ENCODE measurements at regions not wholly inside any gene's neighbourhood (a gene's known extent, or its start where the extent isn't known, plus 50 kb on each side); places are given as distances from the start of the nearest gene placed in this dataset.

DNA sequence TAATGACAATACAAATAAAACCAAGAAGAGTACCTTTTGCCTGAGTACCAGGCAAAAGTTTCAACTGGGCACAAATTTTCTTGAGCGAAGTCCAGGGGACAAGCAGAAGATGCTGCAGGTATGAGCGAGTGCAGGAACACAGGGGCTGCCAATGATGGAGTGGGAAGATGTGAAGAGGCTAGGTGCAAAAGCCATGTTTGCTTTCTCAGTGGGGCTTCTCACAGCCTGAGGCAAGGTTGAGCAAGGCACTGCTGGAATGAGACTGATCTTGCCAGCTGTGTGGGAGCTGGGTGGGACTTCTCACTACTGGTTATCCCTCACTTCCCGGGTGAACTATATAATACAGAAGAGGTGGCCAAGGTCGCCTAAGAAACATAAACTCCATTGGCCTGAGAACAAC lies 1200.7 kb downstream of the SLITRK1 start:
- TF ChIP-seq, protein P1, sequence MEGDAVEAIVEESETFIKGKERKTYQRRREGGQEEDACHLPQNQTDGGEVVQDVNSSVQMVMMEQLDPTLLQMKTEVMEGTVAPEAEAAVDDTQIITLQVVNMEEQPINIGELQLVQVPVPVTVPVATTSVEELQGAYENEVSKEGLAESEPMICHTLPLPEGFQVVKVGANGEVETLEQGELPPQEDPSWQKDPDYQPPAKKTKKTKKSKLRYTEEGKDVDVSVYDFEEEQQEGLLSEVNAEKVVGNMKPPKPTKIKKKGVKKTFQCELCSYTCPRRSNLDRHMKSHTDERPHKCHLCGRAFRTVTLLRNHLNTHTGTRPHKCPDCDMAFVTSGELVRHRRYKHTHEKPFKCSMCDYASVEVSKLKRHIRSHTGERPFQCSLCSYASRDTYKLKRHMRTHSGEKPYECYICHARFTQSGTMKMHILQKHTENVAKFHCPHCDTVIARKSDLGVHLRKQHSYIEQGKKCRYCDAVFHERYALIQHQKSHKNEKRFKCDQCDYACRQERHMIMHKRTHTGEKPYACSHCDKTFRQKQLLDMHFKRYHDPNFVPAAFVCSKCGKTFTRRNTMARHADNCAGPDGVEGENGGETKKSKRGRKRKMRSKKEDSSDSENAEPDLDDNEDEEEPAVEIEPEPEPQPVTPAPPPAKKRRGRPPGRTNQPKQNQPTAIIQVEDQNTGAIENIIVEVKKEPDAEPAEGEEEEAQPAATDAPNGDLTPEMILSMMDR (IDR thresholded peaks at IDR 0.05; ENCODE audit: unreplicated experiment), result no peak
- peaks cover 18% of the 10 kb centered on the region for H3K9me3 Mint-ChIP-seq (ENCODE audit: unreplicated experiment)
- H3K27ac Mint-ChIP-seq (ENCODE audit: low read depth, unreplicated experiment), result no peak overlapping the region
- intact Hi-C loops (cut with micrococcal nuclease), result no loop called here
- ChIA-PET POLR2A (no interaction called here), CTCF (no interaction called here)
- H3K4me1 Mint-ChIP-seq (ENCODE audit: insufficient read depth, unreplicated experiment), result no peaks in the 10 kb centered on the region
- peak; percentile 20 for DNase-seq (ENCODE audit: unreplicated experiment)
- no peaks in the 10 kb centered on the region for H3K27me3 Mint-ChIP-seq (ENCODE audit: insufficient read depth, unreplicated experiment)
- no TSS peak for BruUV-seq (replicated peaks)
- no peaks in the 10 kb centered on the region for H3K36me3 Mint-ChIP-seq (ENCODE audit: insufficient read depth, unreplicated experiment)
- no peak overlapping the region for H3K4me3 Mint-ChIP-seq (ENCODE audit: unreplicated experiment)

DNA sequence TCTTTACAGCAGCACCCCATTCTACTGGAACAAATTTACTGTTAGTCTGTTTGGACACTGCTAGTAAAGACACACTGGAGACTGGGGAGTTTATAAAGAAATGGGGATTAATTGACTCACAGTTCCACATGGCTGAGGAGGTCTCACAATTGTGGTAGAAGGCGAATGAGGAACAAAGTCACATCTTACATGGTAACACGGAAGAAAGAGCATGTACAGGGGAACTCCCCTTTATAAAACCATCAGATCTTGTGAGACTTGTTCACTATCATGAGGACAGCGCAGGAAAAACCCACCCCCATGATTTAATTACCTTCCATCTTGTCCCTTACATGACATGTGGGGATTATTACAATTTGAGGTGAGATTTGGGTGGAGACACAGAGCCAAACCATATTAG lies 1204.2 kb downstream of the SLITRK1 start:
- intact Hi-C loops (cut with micrococcal nuclease), result no loop called here
- no TSS peak for BruUV-seq (replicated peaks)
- peaks cover 11% of the 10 kb centered on the region for H3K9me3 Mint-ChIP-seq (ENCODE audit: unreplicated experiment)
- H3K4me1 Mint-ChIP-seq (ENCODE audit: insufficient read depth, unreplicated experiment), result no peaks in the 10 kb centered on the region
- no peaks in the 10 kb centered on the region for H3K36me3 Mint-ChIP-seq (ENCODE audit: insufficient read depth, unreplicated experiment)
- TF ChIP-seq, protein P1 (IDR thresholded peaks at IDR 0.05; ENCODE audit: unreplicated experiment), result no peak
- POLR2A ChIA-PET, result no interaction called here
- no peak overlapping the region for H3K4me3 Mint-ChIP-seq (ENCODE audit: unreplicated experiment)
- CTCF ChIA-PET, result no interaction called here
- DNase-seq (ENCODE audit: unreplicated experiment), result no peak
- no peak overlapping the region for H3K27ac Mint-ChIP-seq (ENCODE audit: low read depth, unreplicated experiment)
- no peaks in the 10 kb centered on the region for H3K27me3 Mint-ChIP-seq (ENCODE audit: insufficient read depth, unreplicated experiment)

DNA sequence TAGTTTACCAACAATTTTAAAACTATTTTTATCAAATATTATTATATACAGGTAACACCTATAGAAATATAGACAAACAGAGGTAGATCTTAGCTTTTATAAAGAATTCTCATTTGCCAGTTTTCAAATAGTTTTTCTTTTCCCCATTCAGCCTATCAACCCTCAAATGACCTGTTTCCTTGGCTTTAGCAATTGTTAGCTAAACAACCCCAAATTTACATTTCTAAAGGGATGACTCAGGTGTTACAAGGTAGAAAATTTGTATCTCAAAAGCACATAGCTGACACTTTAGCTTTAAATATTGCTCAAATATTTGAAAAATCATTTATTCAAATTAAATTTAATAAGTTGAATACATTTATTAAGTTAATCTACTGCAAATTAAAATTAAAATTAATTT lies 1207.2 kb downstream of the SLITRK1 start:
- intact Hi-C loops (cut with micrococcal nuclease), result no loop called here
- H3K9me3 Mint-ChIP-seq (ENCODE audit: unreplicated experiment), result peaks cover 8% of the 10 kb centered on the region
- H3K36me3 Mint-ChIP-seq (ENCODE audit: insufficient read depth, unreplicated experiment), result no peaks in the 10 kb centered on the region
- no peak overlapping the region for H3K27ac Mint-ChIP-seq (ENCODE audit: low read depth, unreplicated experiment)
- CTCF ChIA-PET, result no interaction called here
- POLR2A ChIA-PET, result no interaction called here
- TF ChIP-seq, protein P1 (IDR thresholded peaks at IDR 0.05; ENCODE audit: unreplicated experiment), result no peak
- no TSS peak for BruUV-seq (replicated peaks)
- DNase-seq (ENCODE audit: unreplicated experiment), result no peak
- H3K27me3 Mint-ChIP-seq (ENCODE audit: insufficient read depth, unreplicated experiment), result no peaks in the 10 kb centered on the region
- H3K4me1 Mint-ChIP-seq (ENCODE audit: insufficient read depth, unreplicated experiment), result no peaks in the 10 kb centered on the region
- no peak overlapping the region for H3K4me3 Mint-ChIP-seq (ENCODE audit: unreplicated experiment)

DNA sequence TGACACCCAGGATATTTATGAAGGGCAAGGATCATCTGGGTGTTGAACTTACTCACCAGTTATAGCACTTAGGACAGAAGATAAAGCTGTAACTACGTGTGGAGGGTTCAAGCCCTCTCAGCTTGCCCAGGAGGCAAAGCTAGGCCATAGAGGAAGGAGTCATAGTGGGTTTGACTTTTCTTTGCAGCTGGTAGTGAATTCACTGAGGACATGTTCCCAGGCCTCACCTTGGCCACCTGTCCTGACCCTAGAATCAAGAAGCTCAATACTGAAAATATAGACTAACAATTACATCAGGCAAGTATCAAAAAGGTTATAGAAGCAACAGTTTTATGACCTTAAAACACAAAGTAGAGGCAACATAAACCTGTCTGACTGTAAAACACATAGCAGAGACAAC lies 1207.7 kb downstream of the SLITRK1 start:
- Mint-ChIP-seq H3K27me3 (ENCODE audit: insufficient read depth, unreplicated experiment) (no peaks in the 10 kb centered on the region), H3K9me3 (ENCODE audit: unreplicated experiment) (peaks cover 8% of the 10 kb centered on the region), H3K4me3 (ENCODE audit: unreplicated experiment) (no peak overlapping the region), H3K4me1 (ENCODE audit: insufficient read depth, unreplicated experiment) (no peaks in the 10 kb centered on the region), H3K36me3 (ENCODE audit: insufficient read depth, unreplicated experiment) (no peaks in the 10 kb centered on the region), H3K27ac (ENCODE audit: low read depth, unreplicated experiment) (no peak overlapping the region)
- CTCF ChIA-PET, result no interaction called here
- no TSS peak for BruUV-seq (replicated peaks)
- POLR2A ChIA-PET, result no interaction called here
- TF ChIP-seq, protein P1 (IDR thresholded peaks at IDR 0.05; ENCODE audit: unreplicated experiment), result no peak
- intact Hi-C loops (cut with micrococcal nuclease), result no loop called here
- DNase-seq (ENCODE audit: unreplicated experiment), result no peak
